Smooth muscle cell (in vitro differentiated cells): ENCODE measurements at regions not wholly inside any gene's neighbourhood (a gene's known extent, or its start where the extent isn't known, plus 50 kb on each side); places are given as distances from the start of the nearest gene placed in this dataset.

ENCODE experiments used
- DNase-seq: peaks from one replicate; lab custom pipeline; 2025; ENCODE audit not compliant: unreplicated experiment; lab: John Stamatoyannopoulos, UW
- H2AFZ ChIP-seq: fragments of 200-600 bp; sonication (generic); 2 replicates; pipeline ENCODE4 v1.6.0; 2016; ENCODE audit warnings: antibody characterized with exemption, low read depth, mild to moderate bottlenecking
- H3F3A ChIP-seq: fragments of 200-600 bp; sonication (generic); 2 replicates; pipeline ENCODE4 v1.6.0; 2017; ENCODE audit warnings: antibody characterized with exemption, low read depth
- H3K27ac ChIP-seq: fragments of 200-600 bp; sonication (generic); 2 replicates; pipeline ENCODE4 v1.5.1; 2016; ENCODE audit warnings: low read depth, mild to moderate bottlenecking
- H3K27me3 ChIP-seq: fragments of 200-600 bp; sonication (generic); 2 replicates; pipeline ENCODE4 v1.6.1; 2016; ENCODE audit warnings: low read depth, mild to moderate bottlenecking
- H3K36me3 ChIP-seq: fragments of 200-600 bp; sonication (generic); 2 replicates; pipeline ENCODE4 v1.5.1; 2016; ENCODE audit warnings: low read depth
- H3K4me1 ChIP-seq: fragments of 200-600 bp; sonication (generic); 2 replicates; pipeline ENCODE4 v1.5.1; 2016; ENCODE audit warnings: low read depth
- H3K4me2 ChIP-seq: fragments of 200-600 bp; sonication (generic); 2 replicates; pipeline ENCODE4 v1.6.0; 2016; ENCODE audit warnings: mild to moderate bottlenecking
- H3K4me3 ChIP-seq: fragments of 200-600 bp; sonication (generic); 2 replicates; pipeline ENCODE4 v1.5.1; 2016; ENCODE audit warnings: mild to moderate bottlenecking
- H3K79me2 ChIP-seq: fragments of 200-600 bp; sonication (generic); 2 replicates; pipeline ENCODE4 v1.6.0; 2016; ENCODE audit warnings: low read depth, mild to moderate bottlenecking
- H3K9ac ChIP-seq: fragments of 200-600 bp; sonication (generic); 2 replicates; pipeline ENCODE4 v1.6.0; 2016; ENCODE audit warnings: low read depth
- H3K9me3 ChIP-seq: fragments of 200-600 bp; sonication (generic); replicated peaks from 2 replicates; pipeline ENCODE4 v1.5.1; 2016; ENCODE audit warnings: low read depth
- H4K20me1 ChIP-seq: fragments of 200-600 bp; sonication (generic); 2 replicates; pipeline ENCODE4 v1.6.0; 2016; ENCODE audit warnings: low read depth
- WGBS: methylation state at CpG from one replicate; pipeline ENCODE4 v1.1.7; 2016; ENCODE audit warnings: low lambda C conversion rate; 5-methylcytosine and 5-hydroxymethylcytosine counted together
- TF ChIP-seq, protein P1 (sequence below): fragments of 200-600 bp; sonication (generic); IDR thresholded peaks from 2 replicates; pipeline ENCODE4 v1.5.1; 2017; ENCODE audit warnings: borderline replicate concordance, mild to moderate bottlenecking, antibody characterized with exemption; ENCODE audit not compliant: insufficient read depth, poor library complexity, severe bottlenecking

GRCh38 chr4:23268072-23268771 lies 575.5 kb downstream of the GBA3 start:
- H3K4me3 ChIP-seq, result no peak overlapping the region
- no peak overlapping the region for H3K27ac ChIP-seq
- H2AFZ ChIP-seq, result no peak overlapping the region
- no peaks in the 10 kb centered on the region for H3F3A ChIP-seq
- H3K36me3 ChIP-seq, result no peaks in the 10 kb centered on the region
- 89% methylated on average over 3 of the region's 3 CpGs for WGBS
- H3K4me2 ChIP-seq, result no peak overlapping the region
- no peaks in the 10 kb centered on the region for H4K20me1 ChIP-seq
- H3K9ac ChIP-seq, result no peak overlapping the region
- no peak for DNase-seq
- no peaks in the 10 kb centered on the region for H3K4me1 ChIP-seq
- H3K79me2 ChIP-seq, result no peaks in the 10 kb centered on the region
- TF ChIP-seq, protein P1, sequence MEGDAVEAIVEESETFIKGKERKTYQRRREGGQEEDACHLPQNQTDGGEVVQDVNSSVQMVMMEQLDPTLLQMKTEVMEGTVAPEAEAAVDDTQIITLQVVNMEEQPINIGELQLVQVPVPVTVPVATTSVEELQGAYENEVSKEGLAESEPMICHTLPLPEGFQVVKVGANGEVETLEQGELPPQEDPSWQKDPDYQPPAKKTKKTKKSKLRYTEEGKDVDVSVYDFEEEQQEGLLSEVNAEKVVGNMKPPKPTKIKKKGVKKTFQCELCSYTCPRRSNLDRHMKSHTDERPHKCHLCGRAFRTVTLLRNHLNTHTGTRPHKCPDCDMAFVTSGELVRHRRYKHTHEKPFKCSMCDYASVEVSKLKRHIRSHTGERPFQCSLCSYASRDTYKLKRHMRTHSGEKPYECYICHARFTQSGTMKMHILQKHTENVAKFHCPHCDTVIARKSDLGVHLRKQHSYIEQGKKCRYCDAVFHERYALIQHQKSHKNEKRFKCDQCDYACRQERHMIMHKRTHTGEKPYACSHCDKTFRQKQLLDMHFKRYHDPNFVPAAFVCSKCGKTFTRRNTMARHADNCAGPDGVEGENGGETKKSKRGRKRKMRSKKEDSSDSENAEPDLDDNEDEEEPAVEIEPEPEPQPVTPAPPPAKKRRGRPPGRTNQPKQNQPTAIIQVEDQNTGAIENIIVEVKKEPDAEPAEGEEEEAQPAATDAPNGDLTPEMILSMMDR, result no peak
- H3K27me3 ChIP-seq, result no peaks in the 10 kb centered on the region
- no peaks in the 10 kb centered on the region for H3K9me3 ChIP-seq

- TF ChIP-seq, protein P1, result no peak
- Histone ChIP-seq H3K4me1 (no peaks in the 10 kb centered on the region), H3K27me3 (no peaks in the 10 kb centered on the region), H3F3A (no peaks in the 10 kb centered on the region), H3K9me3 (no peaks in the 10 kb centered on the region), H3K36me3 (no peaks in the 10 kb centered on the region), H3K27ac (no peak overlapping the region), H2AFZ (no peak overlapping the region), H4K20me1 (no peaks in the 10 kb centered on the region), H3K9ac (no peak overlapping the region), H3K4me3 (no peak overlapping the region), H3K79me2 (no peaks in the 10 kb centered on the region), H3K4me2 (no peak overlapping the region)
- WGBS, result 62% methylated on average over 3 of the region's 3 CpGs
- no peak for DNase-seq
Measured at GRCh38 chr4:23266401-23266800, 573.7 kb downstream of the GBA3 start.

DNA sequence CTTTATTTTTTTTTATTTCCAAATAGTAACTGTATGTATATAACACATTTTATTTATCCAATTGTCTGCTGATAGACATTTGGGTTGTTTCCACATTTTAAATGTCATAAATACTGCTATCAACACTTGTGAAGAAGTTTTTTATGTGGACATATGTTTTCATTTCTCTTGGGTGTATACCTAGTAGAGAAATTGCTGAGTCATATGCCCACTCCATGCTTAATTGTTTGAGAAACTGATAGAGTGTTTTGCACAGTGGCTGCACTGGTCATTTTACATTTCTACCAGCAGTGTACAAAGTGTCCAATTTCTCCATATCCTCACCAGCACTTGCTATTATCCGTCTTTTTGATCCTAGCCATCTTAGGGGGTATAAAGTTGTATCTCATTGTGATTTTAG lies 567.8 kb downstream of the GBA3 start:
- Histone ChIP-seq H3K36me3 (no peaks in the 10 kb centered on the region), H3K27ac (no peak overlapping the region), H3F3A (no peaks in the 10 kb centered on the region), H3K4me3 (no peak overlapping the region), H3K9ac (no peak overlapping the region), H3K9me3 (no peaks in the 10 kb centered on the region), H3K27me3 (no peaks in the 10 kb centered on the region), H3K4me2 (no peak overlapping the region), H4K20me1 (no peaks in the 10 kb centered on the region), H3K4me1 (no peaks in the 10 kb centered on the region), H3K79me2 (no peaks in the 10 kb centered on the region), H2AFZ (no peak overlapping the region)
- 96% methylated on average over 1 of the region's 1 CpG for WGBS
- no peak for DNase-seq
- TF ChIP-seq, protein P1, result no peak

DNA sequence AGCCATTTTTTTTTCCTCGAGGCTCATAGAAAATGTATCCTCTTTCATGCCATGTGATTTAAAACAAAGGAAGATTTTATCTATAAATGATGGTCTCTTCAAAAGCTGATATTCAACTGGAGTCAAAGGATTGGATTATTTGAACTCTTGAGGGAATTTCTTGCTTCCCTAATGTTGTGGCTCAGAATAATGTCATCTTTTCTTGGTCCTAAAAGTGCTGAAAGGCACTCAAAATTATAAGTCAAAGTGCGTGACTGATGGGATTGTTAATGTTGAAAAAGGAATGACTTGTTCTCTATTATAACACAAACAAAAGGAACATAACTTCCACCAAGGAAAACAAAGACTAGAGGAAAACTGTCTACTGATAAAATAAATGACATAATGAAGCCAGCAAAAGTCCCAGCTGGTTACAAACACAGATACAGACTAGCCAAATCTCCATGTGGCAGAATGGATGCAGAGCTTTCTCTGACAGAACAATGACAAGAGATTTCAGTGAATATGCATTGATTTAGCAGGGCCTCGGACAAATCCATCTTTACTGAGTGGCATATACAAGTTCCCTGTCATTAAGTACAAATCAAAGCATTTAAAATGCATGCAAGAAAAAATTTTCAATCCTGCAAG lies 552.6 kb downstream of the GBA3 start:
- Histone ChIP-seq H3K4me1 (no peaks in the 10 kb centered on the region), H2AFZ (no peak overlapping the region), H3K27ac (no peak overlapping the region), H3K9me3 (no peaks in the 10 kb centered on the region), H3K4me2 (no peak overlapping the region), H3K9ac (no peak overlapping the region), H4K20me1 (no peaks in the 10 kb centered on the region), H3F3A (no peaks in the 10 kb centered on the region), H3K79me2 (no peaks in the 10 kb centered on the region), H3K27me3 (no peaks in the 10 kb centered on the region), H3K4me3 (no peak overlapping the region), H3K36me3 (no peaks in the 10 kb centered on the region)
- WGBS, result 87% methylated on average over 3 of the region's 3 CpGs
- no peak for DNase-seq
- TF ChIP-seq, protein P1, result no peak
